ENCODE measurements at regions not wholly inside any gene's neighbourhood (a gene's known extent, or its start where the extent isn't known, plus 50 kb on each side); places are given as distances from the start of the nearest gene placed in this dataset.
"Not testable (repeated sequence)": the region's sequence is repeated elsewhere in the genome, so short reads cannot be mapped to it uniquely, and the experiment has no call there.

DNA sequence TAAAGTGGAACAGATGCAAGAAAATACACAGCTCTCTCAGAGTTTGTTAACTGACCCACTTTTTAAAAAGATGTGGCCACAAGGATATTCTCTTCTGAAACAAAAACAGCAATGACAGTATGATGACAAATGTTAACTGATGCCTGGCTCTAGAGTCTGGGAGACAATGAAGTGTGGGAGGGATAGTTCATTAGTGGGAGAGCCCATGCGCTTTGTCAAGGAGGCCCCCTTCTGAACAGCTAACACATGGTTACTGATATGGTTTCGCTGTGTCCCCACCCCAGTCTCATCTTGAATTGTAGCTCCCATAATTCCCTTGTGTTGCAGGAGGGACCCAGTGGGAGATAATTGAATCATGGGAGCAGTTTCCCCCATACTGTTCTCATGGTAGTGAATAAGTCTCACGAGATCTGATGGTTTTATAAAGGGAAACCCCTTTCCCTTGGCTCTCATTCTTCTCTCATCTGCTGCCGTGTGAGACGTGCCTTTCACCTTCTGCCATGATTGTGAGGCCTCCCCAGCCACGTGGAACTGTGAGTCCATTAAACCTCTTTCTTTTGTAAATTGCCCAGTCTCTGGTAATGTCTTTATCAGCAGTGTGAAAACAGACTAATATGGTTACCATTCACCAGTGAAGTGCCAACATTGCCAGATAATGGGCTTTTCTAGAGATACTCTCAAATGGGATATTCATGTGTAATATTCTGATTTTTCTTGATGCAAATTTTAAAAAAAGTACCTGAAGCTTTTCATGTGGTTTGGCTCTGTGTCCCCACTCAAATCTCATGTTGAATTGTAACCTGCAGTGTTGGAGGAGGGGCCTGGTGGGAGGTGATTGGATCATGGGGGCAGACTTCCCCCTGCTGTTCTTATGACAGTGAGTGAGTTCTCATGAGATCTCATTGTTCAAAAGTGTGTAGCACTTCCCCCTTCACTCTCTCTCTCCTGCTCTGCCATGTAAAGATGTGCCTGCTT lies 435.8 kb downstream of the SHISA9 start:
- not testable (repeated sequence) for DNase-seq (ENCODE audit: low read depth, low spot score)

DNA sequence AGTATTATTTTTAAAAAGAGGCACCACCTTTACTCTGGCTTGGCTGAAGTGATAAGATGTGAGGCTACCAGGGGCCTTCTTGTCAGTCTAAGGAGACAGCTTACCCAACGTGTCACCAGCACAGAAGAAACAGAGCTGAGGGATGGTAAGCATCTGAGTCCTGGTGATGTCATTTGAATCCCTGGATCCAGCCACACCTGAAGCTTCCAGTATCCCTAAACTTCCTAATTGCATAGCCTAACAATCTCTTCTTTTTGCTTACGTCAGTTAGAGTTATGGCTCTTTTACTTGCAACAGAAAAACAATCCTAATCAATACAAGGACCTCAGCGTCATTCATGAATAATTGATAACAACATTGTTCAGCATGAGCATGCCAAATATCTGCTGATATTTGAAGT lies 436.6 kb downstream of the SHISA9 start:
- no peak for DNase-seq (ENCODE audit: low read depth, low spot score)

DNA sequence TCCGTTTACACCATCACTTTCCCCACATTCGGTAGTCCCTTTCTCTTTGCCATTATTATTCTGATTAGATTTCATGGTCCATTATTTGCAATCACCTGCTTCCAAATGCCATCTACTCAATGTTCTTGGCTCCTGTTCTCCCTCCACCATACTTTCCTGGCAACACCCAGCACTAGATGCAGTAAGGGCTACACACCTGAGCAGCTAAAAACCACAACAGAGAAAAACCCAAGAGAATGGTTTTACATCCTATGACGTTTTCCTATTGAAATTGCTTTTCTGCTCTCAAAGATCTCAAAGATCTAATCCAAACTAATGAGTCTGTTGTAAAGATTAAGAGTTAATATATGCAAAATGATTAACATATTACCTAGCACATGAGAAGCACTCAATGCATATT lies 441.3 kb downstream of the SHISA9 start:
- no peak for DNase-seq (ENCODE audit: low read depth, low spot score)

DNA sequence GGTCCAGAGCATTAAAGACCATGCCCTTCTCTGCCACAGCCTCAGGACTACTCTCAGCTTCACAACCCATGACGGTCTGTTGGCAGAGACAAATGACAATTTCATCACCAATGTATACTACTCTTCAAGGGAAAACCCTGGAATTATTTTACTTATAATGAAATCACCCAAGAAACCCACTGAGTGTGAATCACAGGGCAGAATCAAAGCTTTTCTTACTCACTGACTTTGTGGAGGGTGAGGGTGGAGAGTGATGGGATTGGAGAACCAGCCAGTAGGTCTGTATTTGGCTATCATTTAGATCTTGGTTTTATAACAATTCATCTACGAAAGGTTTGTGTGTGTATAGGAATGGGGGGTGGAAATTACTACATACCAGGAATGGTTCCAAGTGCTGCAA lies 442.6 kb downstream of the SHISA9 start:
- DNase-seq (ENCODE audit: low read depth, low spot score), result no peak

DNA sequence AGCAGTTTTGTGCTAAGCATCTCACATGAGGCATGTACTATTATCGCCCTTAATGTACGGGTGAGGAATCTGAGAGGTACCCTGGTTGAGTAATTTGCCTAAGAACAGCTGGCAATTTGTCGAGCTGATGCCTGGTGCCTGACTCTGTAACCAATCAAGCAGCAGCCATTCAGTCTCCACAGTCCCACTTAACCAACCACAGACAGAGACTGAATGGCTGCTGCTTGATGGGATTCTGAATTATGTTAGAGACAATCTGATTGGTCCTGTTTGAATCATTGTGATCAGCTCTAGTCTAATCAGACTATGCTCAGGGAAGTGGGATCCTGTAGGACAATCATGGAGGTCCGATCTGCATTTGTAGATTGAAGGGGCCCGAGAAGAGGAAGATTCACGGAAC lies 447.0 kb downstream of the SHISA9 start:
- no peak for DNase-seq (ENCODE audit: low read depth, low spot score)

DNA sequence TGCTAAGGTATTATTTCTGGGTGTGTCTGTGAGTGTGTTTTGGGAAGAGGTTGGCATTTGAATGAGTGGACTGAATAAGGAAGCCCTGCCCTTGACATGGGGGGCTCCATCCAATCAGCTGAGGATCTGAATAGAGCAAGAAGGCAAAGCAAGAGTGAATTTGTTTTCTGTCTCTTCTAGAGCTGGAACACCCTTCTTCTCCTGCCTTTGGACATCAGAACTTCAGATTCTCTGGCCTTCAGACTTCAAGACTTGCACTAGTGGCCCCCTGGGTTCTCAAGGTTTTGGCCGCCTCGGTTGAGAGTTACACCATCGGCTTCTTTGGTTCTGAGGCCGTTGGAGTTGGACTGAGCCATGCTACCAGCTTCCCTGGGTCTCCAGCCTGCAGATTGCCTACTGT lies 448.6 kb downstream of the SHISA9 start:
- no peak for DNase-seq (ENCODE audit: low read depth, low spot score)

DNA sequence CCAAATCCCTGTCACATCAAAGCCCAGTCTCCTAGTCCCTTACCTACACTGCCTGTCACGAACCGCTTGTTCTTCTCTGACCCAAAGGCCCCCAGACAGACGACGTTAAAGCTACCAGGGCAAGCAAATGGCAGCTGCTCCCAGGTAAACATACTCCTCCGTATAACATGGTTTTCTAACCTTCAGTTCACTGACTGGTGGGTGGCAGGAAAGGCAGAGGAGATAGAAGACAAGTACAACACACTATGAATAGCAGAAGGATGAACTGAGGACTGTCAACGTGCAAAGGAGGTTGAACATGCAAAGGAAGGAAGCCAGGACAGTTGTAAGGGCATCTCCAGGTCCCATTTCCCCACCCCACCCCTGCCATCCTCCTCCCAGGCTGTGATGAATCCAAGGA lies 449.8 kb downstream of the SHISA9 start:
- no peak for DNase-seq (ENCODE audit: low read depth, low spot score)

DNA sequence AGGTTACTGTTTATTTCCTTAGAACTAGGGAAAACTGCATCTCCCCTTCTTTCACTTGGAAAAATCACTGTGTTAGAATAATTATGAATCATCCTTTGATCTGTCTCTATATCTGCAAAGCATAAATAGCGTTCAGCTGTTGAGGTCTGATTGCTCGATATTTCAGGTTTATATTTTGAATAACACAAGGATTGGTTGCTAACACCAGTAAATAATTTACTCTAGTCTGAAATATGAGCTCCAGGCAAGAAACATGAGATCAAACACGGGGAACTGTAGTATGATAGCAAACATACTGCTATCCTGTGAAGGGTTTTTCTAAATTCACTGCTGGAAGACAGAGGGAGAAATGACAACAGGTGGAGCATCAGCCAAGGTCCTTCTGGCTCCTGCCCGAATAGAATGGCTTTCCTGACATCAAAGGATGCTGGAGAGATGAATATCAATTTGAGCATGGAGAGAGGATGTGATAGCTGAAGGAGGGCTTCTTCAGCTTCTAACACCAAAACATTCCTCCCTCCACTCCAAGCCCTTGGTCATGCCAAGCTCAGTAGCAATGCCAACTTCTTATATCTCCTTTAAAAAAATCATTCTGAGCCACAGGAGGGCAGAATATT lies 450.3 kb downstream of the SHISA9 start:
- DNase-seq (ENCODE audit: low read depth, low spot score), result no peak

DNA sequence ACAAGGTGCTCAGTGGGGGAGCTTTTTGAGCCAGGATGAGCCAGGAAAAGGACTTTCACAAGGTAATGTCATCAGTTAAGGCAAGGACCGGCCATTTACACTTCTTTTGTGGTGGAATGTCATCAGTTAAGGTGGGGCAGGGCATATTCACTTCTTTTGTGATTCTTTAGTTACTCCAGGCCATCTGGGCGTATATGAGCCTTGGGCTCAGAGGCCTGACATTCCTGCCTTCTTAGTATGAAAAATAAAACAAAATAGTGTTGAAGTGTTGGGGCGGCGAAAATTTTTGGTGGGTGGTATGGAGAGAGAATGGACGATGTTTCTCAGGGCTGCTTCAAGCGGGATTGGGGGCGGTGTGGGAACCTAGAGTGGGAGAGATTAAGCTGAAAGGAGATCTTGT lies 451.4 kb downstream of the SHISA9 start:
- not testable (repeated sequence) for DNase-seq (ENCODE audit: low read depth, low spot score)

DNA sequence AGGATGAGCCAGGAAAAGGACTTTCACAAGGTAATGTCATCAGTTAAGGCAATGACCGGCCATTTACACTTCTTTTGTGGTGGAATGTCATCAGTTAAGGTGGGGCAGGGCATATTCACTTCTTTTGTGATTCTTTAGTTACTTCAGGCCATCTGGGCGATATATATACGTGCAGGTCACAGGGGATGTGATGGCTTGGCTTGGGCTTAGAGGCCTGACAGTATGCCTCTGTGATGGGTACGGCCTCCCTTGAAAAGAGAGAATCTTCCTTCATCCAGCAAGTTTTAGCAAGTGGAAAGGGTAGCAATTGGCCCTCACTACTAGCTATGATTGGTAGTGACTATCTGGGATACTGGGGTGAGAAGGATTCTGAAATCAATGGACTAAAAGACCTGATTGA lies 456.4 kb downstream of the SHISA9 start:
- DNase-seq (ENCODE audit: low read depth, low spot score), result not testable (repeated sequence)

DNA sequence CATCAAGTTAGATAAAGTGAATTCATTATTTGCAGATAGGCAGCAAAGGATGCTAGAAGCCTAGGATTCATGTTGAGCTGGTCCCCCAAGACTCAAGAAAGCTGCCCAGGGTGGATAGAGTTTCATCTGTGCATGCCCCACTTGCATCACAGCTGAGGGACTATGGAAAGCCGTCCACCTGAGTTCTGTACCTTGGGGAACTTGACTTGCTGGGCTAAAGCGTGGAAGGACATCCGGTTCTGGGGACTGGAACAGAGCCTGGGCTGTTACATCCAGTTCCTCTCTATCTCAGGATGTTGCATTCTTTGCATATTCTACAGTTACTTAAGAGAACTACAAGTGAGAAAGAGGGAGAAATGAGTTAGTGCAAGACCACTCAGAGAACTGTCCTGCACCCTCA lies 458.4 kb downstream of the SHISA9 start:
- DNase-seq (ENCODE audit: low read depth, low spot score), result no peak

DNA sequence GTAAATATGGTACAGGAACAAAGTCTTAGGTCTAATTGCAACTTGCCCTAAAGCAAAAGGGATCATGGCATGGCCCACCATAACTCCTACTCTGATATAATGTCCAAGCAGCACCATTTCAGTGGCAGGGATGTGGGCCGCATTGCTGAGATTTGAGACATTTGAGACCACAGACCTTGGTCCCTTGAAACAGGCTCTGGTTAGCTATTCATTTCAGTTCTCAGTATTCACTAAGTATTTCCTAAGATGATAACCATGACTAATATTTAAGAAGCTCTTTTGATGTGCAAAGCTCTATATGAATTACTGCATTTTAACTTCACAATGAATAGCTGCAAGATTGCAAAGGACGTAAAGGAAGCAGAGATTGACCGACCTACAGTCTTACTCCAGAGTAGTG lies 471.0 kb downstream of the SHISA9 start:
- DNase-seq (ENCODE audit: low read depth, low spot score), result no peak

DNA sequence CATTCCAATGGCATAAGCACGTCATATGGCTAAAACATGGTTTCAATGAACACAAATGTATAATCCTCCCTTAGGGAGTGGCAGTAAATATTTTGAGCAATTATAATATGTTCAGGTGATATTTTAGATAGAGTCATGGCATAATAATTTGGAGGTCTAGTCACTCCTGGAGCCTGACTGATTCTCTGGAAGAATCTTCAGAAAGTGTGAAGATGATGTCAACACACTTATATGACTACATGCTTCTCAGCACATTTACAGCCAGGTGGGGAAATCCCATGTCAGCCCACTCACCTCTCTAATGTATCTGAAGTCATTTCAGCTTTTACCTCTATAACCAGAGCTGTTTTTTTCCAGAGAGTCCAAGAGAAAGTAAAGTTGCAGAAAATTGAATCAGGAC lies 474.8 kb downstream of the SHISA9 start:
- no peak for DNase-seq (ENCODE audit: low read depth, low spot score)

DNA sequence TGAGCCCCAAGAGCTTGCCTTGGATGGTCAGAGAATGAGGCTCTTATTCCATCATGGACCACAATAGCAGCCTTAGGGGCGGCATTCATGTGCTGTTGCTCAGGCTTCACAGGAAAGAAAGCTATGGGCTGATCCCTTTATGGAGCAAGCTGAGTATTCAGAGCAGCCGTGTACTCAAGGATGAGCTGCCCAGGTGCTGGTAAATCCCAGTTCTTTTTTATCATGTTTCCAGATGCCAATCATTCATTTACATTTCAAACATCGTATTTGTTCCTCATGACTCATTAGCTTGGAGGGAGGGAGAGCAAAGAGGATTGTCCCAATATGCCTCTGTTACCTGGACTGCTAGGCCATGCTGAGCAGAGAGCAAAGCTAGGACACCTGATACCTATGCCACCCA lies 475.7 kb downstream of the SHISA9 start:
- DNase-seq (ENCODE audit: low read depth, low spot score), result no peak

DNA sequence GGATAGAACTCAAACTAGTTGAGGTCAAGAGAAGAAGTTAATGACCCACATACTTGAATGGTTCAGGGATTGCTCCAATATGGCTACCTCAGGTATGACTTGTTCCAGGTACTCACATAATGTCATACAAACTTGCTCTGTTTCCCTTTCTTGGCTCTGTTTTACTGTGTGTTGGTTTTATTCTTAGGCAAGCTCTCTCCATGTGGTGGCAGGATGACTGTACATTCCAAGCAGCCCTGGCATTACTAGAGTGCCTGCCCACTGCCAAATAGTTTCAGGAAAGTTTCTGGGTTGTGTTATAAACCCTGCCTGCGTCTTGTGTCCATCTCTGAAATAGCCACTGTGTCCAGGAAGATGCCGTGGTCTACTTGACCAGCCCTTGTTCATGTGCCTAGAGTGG lies 476.8 kb downstream of the SHISA9 start:
- no peak for DNase-seq (ENCODE audit: low read depth, low spot score)

DNA sequence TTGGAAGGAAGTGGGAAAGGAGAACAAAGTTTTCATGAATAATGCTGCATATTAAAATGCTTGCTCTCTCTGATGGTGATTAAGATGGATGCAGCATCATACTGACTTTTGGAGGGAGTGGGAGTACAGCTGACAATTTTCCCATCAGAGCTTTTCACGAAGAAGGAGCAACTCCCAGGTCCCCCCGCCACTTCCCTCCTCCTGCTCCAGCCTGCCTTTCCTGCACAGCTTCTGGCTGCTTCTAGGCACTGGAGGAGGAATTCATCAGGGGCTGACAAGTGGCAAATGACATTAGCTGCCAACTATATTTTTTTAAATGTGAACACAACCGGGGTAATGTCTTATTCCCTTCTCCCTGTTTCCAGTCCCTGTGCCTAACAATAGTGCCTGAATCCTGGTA lies 477.9 kb downstream of the SHISA9 start:
- DNase-seq (ENCODE audit: low read depth, low spot score), result no peak

DNA sequence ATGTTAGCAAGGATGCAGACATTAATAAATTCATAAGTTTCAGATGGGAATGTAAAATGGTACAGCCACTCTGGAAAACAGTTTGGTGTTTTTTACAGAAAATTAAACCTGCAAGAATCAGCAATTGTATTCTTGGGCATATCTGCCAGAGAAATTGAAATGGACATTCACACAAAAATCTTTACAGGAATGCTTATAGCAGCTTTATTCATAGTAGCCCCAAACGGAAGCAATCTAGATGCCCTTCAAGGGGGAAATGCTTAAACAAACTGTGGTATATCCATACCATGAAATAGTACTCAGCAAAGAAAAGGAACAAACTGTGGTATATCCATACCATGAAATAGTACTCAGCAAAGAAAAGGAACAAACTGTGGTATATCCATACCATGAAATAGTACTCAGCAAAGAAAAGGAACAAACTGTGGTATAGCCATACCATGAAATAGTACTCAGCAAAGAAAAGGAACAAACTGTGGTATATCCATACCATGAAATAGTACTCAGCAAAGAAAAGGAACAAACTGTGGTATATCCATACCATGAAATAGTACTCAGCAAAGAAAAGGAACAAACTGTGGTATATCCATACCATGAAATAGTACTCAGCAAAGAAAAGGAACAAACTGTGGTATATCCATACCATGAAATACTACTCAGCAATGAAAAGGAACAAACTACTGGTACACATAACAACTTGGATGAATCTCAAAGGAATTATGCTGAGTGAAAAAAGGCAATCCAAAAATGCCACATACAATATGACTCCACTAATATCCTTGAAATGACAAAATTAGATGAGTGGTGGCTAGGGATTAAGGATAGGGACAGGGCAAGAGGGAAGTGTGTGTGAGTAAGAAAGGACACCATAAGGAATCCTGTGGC lies 484.0 kb downstream of the SHISA9 start:
- DNase-seq (ENCODE audit: low read depth, low spot score), result not testable (repeated sequence)

DNA sequence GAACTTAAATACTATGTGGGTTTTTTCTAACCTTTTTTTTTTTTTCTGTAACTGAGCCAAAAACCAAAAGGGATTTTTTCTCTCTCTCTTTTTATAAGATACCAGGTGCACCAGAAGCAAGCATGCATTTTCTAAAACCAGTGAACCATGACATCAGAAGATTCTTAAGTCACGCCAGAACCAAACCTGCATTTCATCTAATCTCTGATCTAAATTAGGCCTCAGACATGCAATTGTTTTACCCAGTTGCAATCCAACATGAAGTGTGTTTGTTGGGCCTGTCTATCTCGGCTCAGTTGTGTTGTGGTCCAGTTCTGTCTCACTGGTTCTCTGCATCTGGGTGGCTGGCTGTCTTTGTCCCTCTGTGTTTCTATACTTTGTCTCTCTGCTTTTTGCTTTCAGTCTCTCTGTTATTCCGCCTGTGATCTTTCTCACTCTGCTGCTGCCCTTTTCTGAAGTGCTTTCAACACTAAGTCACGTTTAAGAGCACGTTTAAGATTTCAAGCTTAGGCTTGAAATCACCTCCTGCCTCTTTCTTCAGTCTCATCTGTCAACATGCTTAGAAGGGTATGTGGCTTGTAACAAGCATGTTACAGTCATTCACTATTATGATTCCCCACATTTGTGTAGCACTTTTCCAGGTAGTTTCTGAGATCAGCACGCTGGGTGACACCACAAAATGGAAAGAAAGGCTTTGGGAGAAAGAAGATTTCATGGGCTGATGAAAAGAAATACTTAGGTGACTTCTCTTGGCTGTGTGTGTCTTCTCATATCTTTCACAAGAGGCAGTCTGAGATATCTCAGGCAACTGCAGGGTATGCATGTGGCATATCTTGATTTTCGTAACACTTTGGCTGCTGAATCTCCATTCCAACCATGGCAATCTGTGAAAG lies 488.9 kb downstream of the SHISA9 start:
- DNase-seq (ENCODE audit: low read depth, low spot score), result no peak

DNA sequence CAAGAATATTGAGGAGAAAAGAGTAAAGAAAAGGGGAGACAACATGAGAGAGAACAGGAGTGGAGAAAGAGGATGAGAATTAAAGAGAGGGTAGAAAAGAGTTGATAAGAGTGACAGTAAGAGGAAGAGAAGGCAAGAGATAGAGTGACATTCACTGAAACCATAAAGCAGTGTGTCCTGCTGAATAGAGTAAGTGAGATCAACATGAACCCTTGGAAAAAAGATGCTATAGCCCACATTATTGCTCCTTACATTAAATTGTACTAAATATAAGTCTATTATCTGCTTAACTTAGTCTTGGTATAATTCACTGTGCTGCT lies 489.5 kb downstream of the SHISA9 start:
- DNase-seq (ENCODE audit: low read depth, low spot score), result no peak

DNA sequence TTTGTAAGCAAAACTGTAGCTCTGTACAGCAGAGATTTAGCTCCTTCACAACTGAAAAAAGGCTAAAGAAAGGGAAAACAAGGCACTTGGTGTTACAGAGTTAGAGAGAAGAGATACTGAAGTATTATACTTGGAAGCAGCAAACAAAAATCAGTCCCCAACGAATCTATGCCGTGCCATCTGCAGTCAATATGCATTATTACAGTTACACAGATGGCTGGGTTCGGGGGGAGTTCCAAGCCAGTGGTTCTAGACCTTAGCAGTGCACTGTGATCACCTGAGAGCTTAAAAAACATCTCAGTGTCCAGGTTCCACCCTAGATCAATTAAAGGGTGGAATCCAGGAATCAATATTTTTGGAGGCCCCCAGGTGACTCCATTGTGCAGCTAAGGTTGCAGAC lies 489.9 kb downstream of the SHISA9 start:
- DNase-seq (ENCODE audit: low read depth, low spot score), result no peak

DNA sequence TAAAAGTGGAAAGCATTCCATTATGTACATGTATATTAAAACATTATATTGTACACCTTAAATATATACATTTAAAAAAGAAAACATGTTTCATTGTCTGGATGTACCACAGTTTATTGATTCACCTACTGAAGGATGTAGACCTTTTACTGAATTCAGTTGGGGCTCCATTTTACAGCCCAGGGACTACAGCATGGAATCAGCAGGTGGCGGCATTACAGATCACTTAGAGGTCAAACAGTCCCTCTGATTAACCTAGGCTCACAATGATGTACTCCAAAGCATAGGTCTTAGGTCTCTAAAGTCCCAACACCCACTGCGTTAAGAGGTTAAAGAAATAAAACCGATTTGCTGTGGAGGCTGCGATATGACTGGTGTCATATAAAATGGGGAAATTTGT lies 490.9 kb downstream of the SHISA9 start:
- no peak for DNase-seq (ENCODE audit: low read depth, low spot score)

All from smooth muscle cell of the brain vasculature (primary cell).